GM23338 (cell line): ENCODE measurements at regions not wholly inside any gene's neighbourhood (a gene's known extent, or its start where the extent isn't known, plus 50 kb on each side); places are given as distances from the start of the nearest gene placed in this dataset.

ENCODE experiments used
- CTCF ChIP-seq, 2 experiments: fragments of 200-600 bp in 1 of 2; sonication (generic) in 1 of 2; conservative IDR thresholded peaks; 2 replicates each; pipeline versions ENCODE4 v1.5.1 to v1.6.1; 2016 to 2017; ENCODE audit warnings: antibody characterized with exemption in 2 of 2, low read depth in 2 of 2, mild to moderate bottlenecking in 2 of 2, moderate library complexity in 1 of 2
- EZH2 ChIP-seq: fragments of 200-600 bp; sonication (generic); IDR thresholded peaks from one replicate; pipeline ENCODE4 v1.8.0; 2017; ENCODE audit warnings: antibody characterized with exemption, mild to moderate bottlenecking, low read depth; ENCODE audit not compliant: unreplicated experiment
- JUNB ChIP-seq: IDR thresholded peaks from one replicate; pipeline ENCODE4 v1.6.1; 2016; ENCODE audit warnings: antibody characterized with exemption; ENCODE audit not compliant: unreplicated experiment
- POLR2AphosphoS5 ChIP-seq: IDR thresholded peaks from 2 replicates; pipeline ENCODE4 v1.6.1; 2016; ENCODE audit warnings: antibody characterized with exemption, low read depth
- REST ChIP-seq: IDR thresholded peaks from one replicate; pipeline ENCODE4 v1.6.1; 2018; ENCODE audit warnings: antibody characterized with exemption; ENCODE audit not compliant: unreplicated experiment
- STAT1 ChIP-seq: IDR thresholded peaks from one replicate; pipeline ENCODE4 v1.6.1; 2016; ENCODE audit warnings: antibody characterized with exemption; ENCODE audit not compliant: unreplicated experiment

GRCh38 chr10:33681595-33681994, 347.1 kb upstream of the NRP1 start:
- no peak for TF ChIP-seq CTCF (conservative IDR thresholded peaks at IDR 0.05; ENCODE audit: low read depth in 2 of 2)
- TF ChIP-seq STAT1, result no peak
- no peak for TF ChIP-seq REST
- no peak for TF ChIP-seq POLR2AphosphoS5
- no peak for TF ChIP-seq EZH2
- no peak for TF ChIP-seq JUNB
